HEK293 (cell line): ENCODE measurements at regions not wholly inside any gene's neighbourhood (a gene's known extent, or its start where the extent isn't known, plus 50 kb on each side); places are given as distances from the start of the nearest gene placed in this dataset.

Experiments
- CTCF ChIA-PET: fragments of 350-600 bp; formaldehyde crosslinking; extraction: SDS; loops from one replicate; lab custom pipeline; 2021; ENCODE audit warnings: antibody characterized with exemption; lab: Yijun Ruan, JAX
- POLR2A ChIA-PET: fragments of 300-600 bp; formaldehyde crosslinking; extraction: SDS; loops from one replicate; lab custom pipeline; 2020; ENCODE audit warnings: antibody characterized with exemption, inconsistent platforms; lab: Yijun Ruan, JAX
- H3K27ac ChIP-seq: fragments of 200-500 bp; sonication (Bioruptor generic); 2 replicates; pipeline ENCODE4 v1.5.1; 2014; ENCODE audit warnings: low read depth, low read length, control low read depth, inconsistent platforms; ENCODE audit errors: extremely low read depth
- H3K36me3 ChIP-seq, 2 experiments: fragments of 200-500 bp in 1 of 2; sonication (Bioruptor generic) in 1 of 2; 1 replicate in 1 of 2; 2 replicates in 1 of 2; pipeline ENCODE4 v1.5.1; 2014 to 2017; ENCODE audit warnings: inconsistent platforms in 2 of 2, low read length in 2 of 2; ENCODE audit not compliant: control insufficient read depth in 2 of 2, insufficient read depth in 1 of 2
- H3K4me1 ChIP-seq: fragments of 200-500 bp; sonication (Bioruptor generic); 2 replicates; pipeline ENCODE4 v1.5.1; 2014; ENCODE audit warnings: mild to moderate bottlenecking, low read length, inconsistent platforms; ENCODE audit not compliant: control insufficient read depth, insufficient read depth
- H3K4me3 ChIP-seq: 2 replicates; pipeline ENCODE4 v1.5.1; 2011; ENCODE audit warnings: low read depth, mild to moderate bottlenecking, control low read depth, low read length, moderate library complexity
- H3K9me3 ChIP-seq: fragments of 200-500 bp; sonication (Bioruptor generic); 2 replicates; pipeline ENCODE4 v1.5.1; 2014; ENCODE audit warnings: low read depth, low read length, inconsistent platforms; ENCODE audit not compliant: control insufficient read depth, insufficient read depth
- BCL11B ChIP-seq: fragments of 450-650 bp; formaldehyde crosslinking; IDR thresholded peaks from 2 replicates; pipeline ENCODE4 v1.5.1; 2016; ENCODE audit warnings: low read depth, missing biosample characterization, missing genetic modification characterization
- GLI2 ChIP-seq: fragments of 450-650 bp; formaldehyde crosslinking; IDR thresholded peaks from 2 replicates; pipeline ENCODE4; 2017; ENCODE audit warnings: missing biosample characterization, missing genetic modification characterization, low read depth, borderline replicate concordance
- KLF1 ChIP-seq: fragments of 450-650 bp; formaldehyde crosslinking; IDR thresholded peaks from 2 replicates; pipeline ENCODE4 v1.5.1; 2016; ENCODE audit warnings: missing biosample characterization, missing genetic modification characterization
- YY2 ChIP-seq: fragments of 450-650 bp; formaldehyde crosslinking; IDR thresholded peaks from 2 replicates; pipeline ENCODE4 v1.5.1; 2016; ENCODE audit warnings: missing biosample characterization, missing genetic modification characterization
- ZBTB1 ChIP-seq: fragments of 450-650 bp; formaldehyde crosslinking; IDR thresholded peaks from 2 replicates; pipeline ENCODE4 v1.5.1; 2016; ENCODE audit warnings: missing biosample characterization, missing genetic modification characterization
- ZBTB17 ChIP-seq: fragments of 450-650 bp; formaldehyde crosslinking; IDR thresholded peaks from 2 replicates; pipeline ENCODE4 v1.5.1; 2016; ENCODE audit warnings: missing biosample characterization, missing genetic modification characterization
- ZNF112 ChIP-seq: fragments of 450-650 bp; formaldehyde crosslinking; IDR thresholded peaks from 2 replicates; pipeline ENCODE4 v1.5.0; 2017; ENCODE audit warnings: missing biosample characterization, missing genetic modification characterization
- ZNF121 ChIP-seq: fragments of 450-650 bp; formaldehyde crosslinking; IDR thresholded peaks from 2 replicates; pipeline ENCODE4 v1.5.1; 2016; ENCODE audit warnings: missing biosample characterization, missing genetic modification characterization
- ZNF155 ChIP-seq: fragments of 450-650 bp; formaldehyde crosslinking; IDR thresholded peaks from 2 replicates; pipeline ENCODE4 v1.5.1; 2016; ENCODE audit warnings: missing biosample characterization, missing genetic modification characterization
- ZNF211 ChIP-seq: fragments of 450-650 bp; formaldehyde crosslinking; IDR thresholded peaks from 2 replicates; pipeline ENCODE4 v1.5.1; 2016; ENCODE audit warnings: low read depth, missing biosample characterization, missing genetic modification characterization
- ZNF292 ChIP-seq: fragments of 450-650 bp; formaldehyde crosslinking; IDR thresholded peaks from 2 replicates; pipeline ENCODE4 v1.5.1; 2016; ENCODE audit warnings: low read depth, missing biosample characterization, missing genetic modification characterization, borderline replicate concordance
- ZNF324 ChIP-seq: fragments of 450-650 bp; formaldehyde crosslinking; IDR thresholded peaks from 2 replicates; pipeline ENCODE4 v1.5.1; 2016; ENCODE audit warnings: missing biosample characterization, missing genetic modification characterization
- ZNF48 ChIP-seq: fragments of 450-650 bp; formaldehyde crosslinking; IDR thresholded peaks from 2 replicates; pipeline ENCODE4 v1.5.1; 2016; ENCODE audit warnings: missing biosample characterization, missing genetic modification characterization
- ZNF548 ChIP-seq: fragments of 450-650 bp; formaldehyde crosslinking; IDR thresholded peaks from 2 replicates; pipeline ENCODE4 v1.5.1; 2016; ENCODE audit warnings: missing biosample characterization, missing genetic modification characterization
- ZNF623 ChIP-seq: fragments of 450-650 bp; formaldehyde crosslinking; IDR thresholded peaks from 2 replicates; pipeline ENCODE4 v1.5.1; 2016; ENCODE audit warnings: missing biosample characterization, missing genetic modification characterization
- ZNF624 ChIP-seq: fragments of 450-650 bp; formaldehyde crosslinking; IDR thresholded peaks from 2 replicates; pipeline ENCODE4 v1.5.1; 2017; ENCODE audit warnings: missing biosample characterization, missing genetic modification characterization
- ZNF701 ChIP-seq: fragments of 450-650 bp; formaldehyde crosslinking; IDR thresholded peaks from 2 replicates; pipeline ENCODE4 v1.5.1; 2016; ENCODE audit warnings: missing biosample characterization, missing genetic modification characterization
- ZNF76 ChIP-seq: fragments of 450-650 bp; formaldehyde crosslinking; IDR thresholded peaks from 2 replicates; pipeline ENCODE4; 2016; ENCODE audit warnings: low read depth, missing biosample characterization, missing genetic modification characterization, borderline replicate concordance
- ZNF791 ChIP-seq: fragments of 450-650 bp; formaldehyde crosslinking; IDR thresholded peaks from 2 replicates; pipeline ENCODE4 v1.5.1; 2016; ENCODE audit warnings: missing biosample characterization, missing genetic modification characterization
- ZSCAN23 ChIP-seq: fragments of 450-650 bp; formaldehyde crosslinking; IDR thresholded peaks from 2 replicates; pipeline ENCODE4 v1.5.1; 2016; ENCODE audit warnings: missing biosample characterization, missing genetic modification characterization
- TF ChIP-seq, protein P1 (sequence below): fragments of 450-650 bp; IDR thresholded peaks from 2 replicates; pipeline ENCODE4 v1.5.1; 2018; ENCODE audit warnings: missing biosample characterization, mild to moderate bottlenecking, missing genetic modification characterization
- TF ChIP-seq, protein P2 (sequence below): fragments of 450-650 bp; formaldehyde crosslinking; IDR thresholded peaks from 2 replicates; pipeline ENCODE4; 2016; ENCODE audit warnings: missing biosample characterization, missing genetic modification characterization
- TF ChIP-seq, protein P3 (sequence below): fragments of 450-650 bp; formaldehyde crosslinking; IDR thresholded peaks from 2 replicates; pipeline ENCODE4 v1.5.1; 2016; ENCODE audit warnings: missing biosample characterization, missing genetic modification characterization
- TF ChIP-seq, protein P4 (sequence below): fragments of 450-650 bp; formaldehyde crosslinking; optimal IDR thresholded peaks from 2 replicates; pipeline ENCODE3; 2016; ENCODE audit warnings: missing biosample characterization, mild to moderate bottlenecking, missing genetic modification characterization
- TF ChIP-seq, protein P5 (sequence below): fragments of 450-650 bp; formaldehyde crosslinking; conservative IDR thresholded peaks from 2 replicates; pipeline ENCODE4 v1.5.1; 2016; ENCODE audit warnings: low read depth, missing biosample characterization, missing genetic modification characterization

DNA sequence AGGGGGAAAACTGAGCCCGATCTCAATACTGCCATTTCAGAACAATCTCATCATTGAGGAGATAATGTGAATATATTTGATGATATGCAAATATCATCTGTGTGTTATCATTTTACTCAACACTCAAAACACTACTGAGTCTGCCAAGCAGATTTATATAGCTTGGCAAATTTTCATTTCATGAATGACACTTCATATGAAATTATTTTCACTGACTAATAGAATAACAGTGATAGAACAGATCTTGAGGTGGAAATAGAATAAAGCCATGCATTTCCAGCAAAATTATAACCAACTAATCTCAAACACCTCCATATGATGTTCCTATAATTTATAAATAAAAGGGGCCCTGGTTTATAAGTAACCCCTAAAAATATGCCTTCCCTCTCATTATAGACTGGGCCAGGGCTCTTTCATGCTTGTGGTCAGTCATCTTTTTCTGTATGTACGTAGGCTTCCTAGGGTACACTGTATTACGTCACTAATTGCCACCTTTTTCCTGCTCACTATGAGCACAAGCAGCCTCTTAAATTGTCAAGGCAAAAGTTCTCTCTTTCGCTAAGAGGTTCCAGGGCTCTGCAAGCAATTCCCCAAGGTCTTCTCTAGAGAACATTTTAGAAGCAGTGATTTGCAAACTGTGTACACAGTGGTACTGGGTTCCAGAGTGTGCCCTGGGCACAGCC lies 197.1 kb upstream of the FOXN3 start:
- Histone ChIP-seq H3K4me1 (peaks cover 17% of the 10 kb centered on the region), H3K36me3 (no peaks in the 10 kb centered on the region), H3K9me3 (no peaks in the 10 kb centered on the region), H3K4me3 (no peak overlapping the region), H3K27ac (no peak overlapping the region)
- TF ChIP-seq, protein P1, sequence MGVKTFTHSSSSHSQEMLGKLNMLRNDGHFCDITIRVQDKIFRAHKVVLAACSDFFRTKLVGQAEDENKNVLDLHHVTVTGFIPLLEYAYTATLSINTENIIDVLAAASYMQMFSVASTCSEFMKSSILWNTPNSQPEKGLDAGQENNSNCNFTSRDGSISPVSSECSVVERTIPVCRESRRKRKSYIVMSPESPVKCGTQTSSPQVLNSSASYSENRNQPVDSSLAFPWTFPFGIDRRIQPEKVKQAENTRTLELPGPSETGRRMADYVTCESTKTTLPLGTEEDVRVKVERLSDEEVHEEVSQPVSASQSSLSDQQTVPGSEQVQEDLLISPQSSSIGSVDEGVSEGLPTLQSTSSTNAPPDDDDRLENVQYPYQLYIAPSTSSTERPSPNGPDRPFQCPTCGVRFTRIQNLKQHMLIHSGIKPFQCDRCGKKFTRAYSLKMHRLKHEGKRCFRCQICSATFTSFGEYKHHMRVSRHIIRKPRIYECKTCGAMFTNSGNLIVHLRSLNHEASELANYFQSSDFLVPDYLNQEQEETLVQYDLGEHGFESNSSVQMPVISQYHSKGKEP (tag by site-specific recombination): no peak
- TF ChIP-seq ZBTB1 (tag by site-specific recombination): no peak
- no peak for TF ChIP-seq ZNF324 (tag by site-specific recombination)
- TF ChIP-seq ZNF155 (tag by site-specific recombination): no peak
- TF ChIP-seq ZNF48 (tag by site-specific recombination): no peak
- no peak for TF ChIP-seq BCL11B (tag by site-specific recombination)
- no peak for TF ChIP-seq ZNF112 (tag by site-specific recombination)
- TF ChIP-seq, protein P2, sequence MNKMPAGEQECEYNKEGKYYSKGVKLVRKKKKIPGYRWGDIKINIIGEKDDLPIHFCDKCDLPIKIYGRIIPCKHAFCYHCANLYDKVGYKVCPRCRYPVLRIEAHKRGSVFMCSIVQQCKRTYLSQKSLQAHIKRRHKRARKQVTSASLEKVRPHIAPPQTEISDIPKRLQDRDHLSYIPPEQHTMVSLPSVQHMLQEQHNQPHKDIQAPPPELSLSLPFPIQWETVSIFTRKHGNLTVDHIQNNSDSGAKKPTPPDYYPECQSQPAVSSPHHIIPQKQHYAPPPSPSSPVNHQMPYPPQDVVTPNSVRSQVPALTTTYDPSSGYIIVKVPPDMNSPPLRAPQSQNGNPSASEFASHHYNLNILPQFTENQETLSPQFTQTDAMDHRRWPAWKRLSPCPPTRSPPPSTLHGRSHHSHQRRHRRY (tag by site-specific recombination): no peak
- TF ChIP-seq ZNF624 (tag by site-specific recombination): no peak
- no peak for TF ChIP-seq GLI2
- TF ChIP-seq ZNF76 (tag by site-specific recombination): no peak
- no peak for TF ChIP-seq KLF1 (tag by site-specific recombination)
- no peak for TF ChIP-seq ZNF623 (tag by site-specific recombination)
- no peak for TF ChIP-seq ZBTB17
- TF ChIP-seq ZNF211 (tag by site-specific recombination): no peak
- TF ChIP-seq, protein P3, sequence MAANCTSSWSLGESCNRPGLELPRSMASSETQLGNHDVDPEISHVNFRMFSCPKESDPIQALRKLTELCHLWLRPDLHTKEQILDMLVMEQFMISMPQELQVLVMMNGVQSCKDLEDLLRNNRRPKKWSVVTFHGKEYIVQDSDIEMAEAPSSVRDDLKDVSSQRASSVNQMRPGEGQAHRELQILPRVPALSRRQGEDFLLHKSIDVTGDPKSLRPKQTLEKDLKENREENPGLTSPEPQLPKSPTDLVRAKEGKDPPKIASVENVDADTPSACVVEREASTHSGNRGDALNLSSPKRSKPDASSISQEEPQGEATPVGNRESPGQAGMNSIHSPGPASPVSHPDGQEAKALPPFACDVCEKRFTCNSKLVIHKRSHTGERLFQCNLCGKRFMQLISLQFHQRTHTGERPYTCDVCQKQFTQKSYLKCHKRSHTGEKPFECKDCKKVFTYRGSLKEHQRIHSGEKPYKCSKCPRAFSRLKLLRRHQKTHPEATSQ (tag by site-specific recombination): no peak
- no peak for TF ChIP-seq ZNF121 (tag by site-specific recombination)
- no peak for TF ChIP-seq ZSCAN23
- no peak for TF ChIP-seq ZNF548 (tag by site-specific recombination)
- no peak for TF ChIP-seq ZNF791 (tag by site-specific recombination)
- ChIA-PET CTCF (no interaction called here), POLR2A (no interaction called here)

DNA sequence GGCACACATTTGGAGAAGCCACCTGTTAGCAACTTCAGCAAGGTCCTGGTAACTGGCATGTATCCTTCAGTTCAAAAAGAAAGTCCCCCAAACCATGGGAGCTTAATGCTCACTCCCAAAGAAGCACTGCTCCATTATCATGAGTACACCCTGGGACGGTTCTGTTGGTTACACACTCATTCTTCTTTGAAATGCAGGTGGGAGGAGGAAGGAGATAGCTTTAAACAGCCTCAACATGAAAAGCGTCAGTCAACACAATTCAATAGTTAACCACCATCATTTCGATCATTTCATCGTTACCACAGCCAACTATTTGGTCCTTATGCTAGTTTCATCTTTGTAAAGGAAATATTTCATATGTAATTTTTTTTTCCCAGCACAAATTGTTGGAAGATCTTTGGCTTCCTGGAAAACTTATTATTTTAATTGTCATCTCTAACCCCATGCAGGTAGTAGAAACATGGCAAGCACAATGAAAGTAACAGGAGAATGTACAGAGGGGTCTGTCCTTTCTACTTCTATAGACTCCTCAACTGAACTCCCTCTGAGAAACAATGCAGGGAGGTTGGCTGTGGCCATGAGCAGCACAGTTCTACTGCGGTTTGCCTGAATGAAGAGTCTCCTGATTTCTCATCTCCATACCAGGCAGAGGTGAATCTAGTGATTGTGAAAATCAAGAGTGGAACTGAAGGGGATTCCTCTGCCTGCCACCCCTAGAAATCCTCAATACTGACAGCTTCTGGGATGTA lies 196.4 kb upstream of the FOXN3 start:
- peaks cover 17% of the 10 kb centered on the region for H3K4me1 ChIP-seq
- ChIA-PET CTCF (no interaction called here), POLR2A (no interaction called here)
- H3K36me3 ChIP-seq: no peaks in the 10 kb centered on the region
- H3K9me3 ChIP-seq: no peaks in the 10 kb centered on the region
- no peak overlapping the region for H3K27ac ChIP-seq
- no peak overlapping the region for H3K4me3 ChIP-seq
- TF ChIP-seq YY2 (tag by site-specific recombination) (no peak), ZNF701 (tag by site-specific recombination) (no peak), ZNF791 (tag by site-specific recombination) (no peak), ZSCAN23 (no peak), ZNF292 (tag by site-specific recombination) (no peak)
- TF ChIP-seq, protein P4, sequence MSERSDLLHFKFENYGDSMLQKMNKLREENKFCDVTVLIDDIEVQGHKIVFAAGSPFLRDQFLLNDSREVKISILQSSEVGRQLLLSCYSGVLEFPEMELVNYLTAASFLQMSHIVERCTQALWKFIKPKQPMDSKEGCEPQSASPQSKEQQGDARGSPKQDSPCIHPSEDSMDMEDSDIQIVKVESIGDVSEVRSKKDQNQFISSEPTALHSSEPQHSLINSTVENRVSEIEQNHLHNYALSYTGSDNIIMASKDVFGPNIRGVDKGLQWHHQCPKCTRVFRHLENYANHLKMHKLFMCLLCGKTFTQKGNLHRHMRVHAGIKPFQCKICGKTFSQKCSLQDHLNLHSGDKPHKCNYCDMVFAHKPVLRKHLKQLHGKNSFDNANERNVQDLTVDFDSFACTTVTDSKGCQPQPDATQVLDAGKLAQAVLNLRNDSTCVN: no peak
- TF ChIP-seq, protein P5, sequence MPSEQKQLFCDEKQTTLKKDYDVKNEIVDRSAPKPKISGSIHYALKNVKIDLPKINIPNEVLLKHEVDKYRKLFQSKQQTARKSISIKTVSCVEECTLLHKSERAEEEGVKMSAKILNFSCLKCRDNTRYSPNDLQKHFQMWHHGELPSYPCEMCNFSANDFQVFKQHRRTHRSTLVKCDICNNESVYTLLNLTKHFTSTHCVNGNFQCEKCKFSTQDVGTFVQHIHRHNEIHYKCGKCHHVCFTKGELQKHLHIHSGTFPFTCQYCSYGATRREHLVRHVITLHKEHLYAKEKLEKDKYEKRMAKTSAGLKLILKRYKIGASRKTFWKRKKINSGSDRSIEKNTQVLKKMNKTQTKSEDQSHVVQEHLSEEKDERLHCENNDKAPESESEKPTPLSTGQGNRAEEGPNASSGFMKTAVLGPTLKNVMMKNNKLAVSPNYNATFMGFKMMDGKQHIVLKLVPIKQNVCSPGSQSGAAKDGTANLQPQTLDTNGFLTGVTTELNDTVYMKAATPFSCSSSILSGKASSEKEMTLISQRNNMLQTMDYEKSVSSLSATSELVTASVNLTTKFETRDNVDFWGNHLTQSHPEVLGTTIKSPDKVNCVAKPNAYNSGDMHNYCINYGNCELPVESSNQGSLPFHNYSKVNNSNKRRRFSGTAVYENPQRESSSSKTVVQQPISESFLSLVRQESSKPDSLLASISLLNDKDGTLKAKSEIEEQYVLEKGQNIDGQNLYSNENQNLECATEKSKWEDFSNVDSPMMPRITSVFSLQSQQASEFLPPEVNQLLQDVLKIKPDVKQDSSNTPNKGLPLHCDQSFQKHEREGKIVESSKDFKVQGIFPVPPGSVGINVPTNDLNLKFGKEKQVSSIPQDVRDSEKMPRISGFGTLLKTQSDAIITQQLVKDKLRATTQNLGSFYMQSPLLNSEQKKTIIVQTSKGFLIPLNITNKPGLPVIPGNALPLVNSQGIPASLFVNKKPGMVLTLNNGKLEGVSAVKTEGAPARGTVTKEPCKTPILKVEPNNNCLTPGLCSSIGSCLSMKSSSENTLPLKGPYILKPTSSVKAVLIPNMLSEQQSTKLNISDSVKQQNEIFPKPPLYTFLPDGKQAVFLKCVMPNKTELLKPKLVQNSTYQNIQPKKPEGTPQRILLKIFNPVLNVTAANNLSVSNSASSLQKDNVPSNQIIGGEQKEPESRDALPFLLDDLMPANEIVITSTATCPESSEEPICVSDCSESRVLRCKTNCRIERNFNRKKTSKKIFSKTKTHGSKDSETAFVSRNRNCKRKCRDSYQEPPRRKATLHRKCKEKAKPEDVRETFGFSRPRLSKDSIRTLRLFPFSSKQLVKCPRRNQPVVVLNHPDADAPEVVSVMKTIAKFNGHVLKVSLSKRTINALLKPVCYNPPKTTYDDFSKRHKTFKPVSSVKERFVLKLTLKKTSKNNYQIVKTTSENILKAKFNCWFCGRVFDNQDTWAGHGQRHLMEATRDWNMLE (tag by site-specific recombination): no peak
